ENCODE measurements at regions not wholly inside any gene's neighbourhood (a gene's known extent, or its start where the extent isn't known, plus 50 kb on each side); places are given as distances from the start of the nearest gene placed in this dataset.
"Not testable (repeated sequence)": the region's sequence is repeated elsewhere in the genome, so short reads cannot be mapped to it uniquely, and the experiment has no call there.

DNA sequence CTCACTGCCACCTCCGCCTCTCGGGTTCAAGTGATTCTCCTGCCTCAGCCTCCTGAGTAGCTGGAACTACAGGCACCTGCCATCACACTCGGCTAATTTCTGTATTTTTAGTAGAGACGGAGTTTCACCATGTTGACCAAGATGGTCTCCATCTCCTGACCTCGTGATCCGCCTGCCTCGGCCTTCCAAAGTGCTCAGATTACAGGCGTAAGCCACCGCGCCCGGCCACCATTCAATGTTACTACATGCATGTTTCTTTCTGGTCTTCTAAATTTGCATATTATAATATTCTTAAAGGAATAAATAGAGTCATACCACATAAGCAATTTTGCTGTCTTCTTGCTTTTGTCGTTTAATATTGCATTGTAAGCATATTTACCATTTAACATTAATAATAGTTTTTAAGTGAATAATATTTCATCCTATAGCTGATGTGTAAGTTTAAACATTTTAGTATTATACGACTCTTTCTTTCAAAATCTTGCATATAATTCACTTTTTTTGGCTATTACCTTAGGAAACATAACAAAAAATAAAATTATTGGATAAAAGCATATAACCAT is 1270.4 kb downstream of the ADGRL3 start:
- DNase-seq (ENCODE audit: low read depth, low spot score) = no peak

GRCh38 chr4:62470020-62470419 is 1269.9 kb downstream of the ADGRL3 start:
- DNase-seq (ENCODE audit: low read depth, low spot score) = no peak

- no peak for DNase-seq (ENCODE audit: low read depth, low spot score)
Observed at GRCh38 chr4:62461961-62462360, 1261.8 kb downstream of the ADGRL3 start.

DNA sequence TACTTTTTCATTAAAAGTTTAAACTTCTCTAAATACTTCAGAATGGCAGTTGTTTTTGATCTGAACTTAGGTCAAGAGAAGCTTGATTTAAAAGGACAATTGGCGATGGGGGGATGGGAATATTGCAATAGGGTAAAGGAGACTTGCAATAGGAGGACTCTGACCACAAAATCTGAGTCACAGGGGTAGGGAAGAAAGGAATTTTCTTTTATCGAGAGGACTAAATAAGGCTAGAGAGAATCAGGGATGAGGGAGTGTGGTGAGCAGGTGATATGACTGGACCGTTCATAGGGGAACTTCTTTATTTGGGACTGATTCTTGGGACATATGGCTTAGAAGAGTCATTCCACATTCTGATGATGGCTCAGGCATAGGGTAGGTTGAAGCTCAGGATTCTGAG is 1260.2 kb downstream of the ADGRL3 start:
- DNase-seq (ENCODE audit: low read depth, low spot score) = no peak

- no peak for DNase-seq (ENCODE audit: low read depth, low spot score)
Observed at GRCh38 chr4:62457356-62457755, 1257.2 kb downstream of the ADGRL3 start.

DNA sequence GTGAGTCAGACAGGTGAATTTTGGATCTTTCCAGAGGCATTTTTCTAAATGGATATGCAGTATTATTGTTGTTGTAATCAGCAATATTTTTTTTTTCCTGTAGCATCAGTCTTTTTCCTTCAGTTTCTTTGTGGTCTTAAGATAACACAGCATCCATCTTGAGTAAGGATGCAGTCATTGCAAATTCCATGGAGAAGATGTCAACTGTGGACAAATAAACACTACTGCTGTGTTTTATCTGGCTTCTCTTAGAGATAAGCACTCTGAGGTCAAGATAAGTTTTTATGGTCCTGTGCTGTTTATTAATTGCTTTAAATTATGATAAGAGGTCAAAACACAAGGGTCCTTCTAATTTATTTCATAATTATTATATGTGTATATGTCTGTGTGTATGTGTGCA is 1255.7 kb downstream of the ADGRL3 start:
- no peak for DNase-seq (ENCODE audit: low read depth, low spot score)

DNA sequence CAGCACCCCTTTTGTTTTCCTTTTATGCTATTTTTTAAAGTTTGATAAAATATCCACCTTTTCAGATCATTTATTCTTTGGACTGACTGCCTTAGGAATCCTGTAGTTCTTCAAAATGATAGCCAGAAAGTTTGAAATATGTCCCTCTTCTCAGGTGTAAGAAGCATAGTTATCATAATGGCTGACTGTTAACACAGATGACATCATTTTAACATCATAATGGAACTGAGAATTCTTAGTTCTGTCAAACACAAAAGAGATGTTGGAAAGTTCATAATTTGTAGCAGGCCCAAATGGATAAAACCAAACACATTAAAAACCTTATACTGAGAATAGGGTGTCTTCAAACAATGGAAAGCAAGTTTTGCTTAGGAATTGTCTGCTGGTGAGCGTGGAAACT is 1254.4 kb downstream of the ADGRL3 start:
- DNase-seq (ENCODE audit: low read depth, low spot score) = no peak

DNA sequence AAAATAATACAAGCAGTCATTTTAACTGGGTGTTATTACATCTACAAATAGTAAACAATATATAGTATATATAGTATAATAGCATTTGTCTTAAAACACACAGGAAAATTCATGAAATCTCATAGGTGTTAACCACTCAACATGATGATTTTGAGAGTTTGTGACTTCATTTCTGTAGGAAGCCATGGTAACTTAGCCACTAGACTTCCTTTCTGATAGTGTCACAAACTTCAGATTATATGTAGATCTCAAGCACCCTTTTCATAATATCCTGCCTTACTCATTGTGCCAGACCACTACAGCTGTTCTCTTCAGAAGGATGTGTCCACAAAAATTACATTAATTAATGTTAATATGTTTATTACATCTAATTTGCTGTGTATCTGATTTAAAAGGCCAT is 1250.6 kb downstream of the ADGRL3 start:
- DNase-seq (ENCODE audit: low read depth, low spot score) = no peak

DNA sequence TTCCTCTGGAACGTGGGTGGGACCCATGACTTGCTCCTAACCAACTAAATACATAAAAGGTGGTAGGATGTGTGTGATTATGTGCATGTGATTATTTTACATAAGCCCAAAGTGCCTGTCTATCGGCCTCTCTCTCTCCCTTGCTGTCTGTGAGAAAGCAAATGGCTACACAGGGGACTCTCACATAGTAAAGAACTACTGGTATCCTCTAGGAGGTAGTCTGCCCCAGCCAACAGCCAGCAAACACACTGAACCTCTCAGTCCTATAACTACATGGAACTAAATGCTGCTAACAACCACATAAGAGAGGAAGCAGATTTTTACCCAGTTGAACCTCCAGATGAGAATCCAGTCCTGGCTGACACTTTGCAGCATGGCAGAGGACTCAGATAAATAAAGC is 1249.4 kb downstream of the ADGRL3 start:
- no peak for DNase-seq (ENCODE audit: low read depth, low spot score)

DNA sequence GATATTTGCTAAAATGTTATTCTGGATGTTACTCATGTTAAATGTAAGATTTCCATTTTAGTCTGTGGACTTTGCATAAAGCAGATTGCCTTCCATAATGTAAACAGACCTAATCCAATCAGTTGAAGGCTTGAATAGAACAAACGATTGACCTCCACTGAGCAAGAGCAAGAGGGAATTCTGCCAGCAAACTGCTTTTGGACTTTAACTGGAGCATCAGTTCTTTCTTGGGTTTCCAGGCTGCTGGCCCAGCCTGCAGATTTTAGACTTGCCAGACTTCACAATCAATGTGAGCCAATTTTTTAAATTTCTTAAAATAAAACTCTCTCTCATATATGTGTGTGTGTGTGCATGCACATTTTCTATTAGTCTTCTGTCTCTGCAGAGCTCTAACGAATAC is 1248.8 kb downstream of the ADGRL3 start:
- DNase-seq (ENCODE audit: low read depth, low spot score) = no peak

- no peak for DNase-seq (ENCODE audit: low read depth, low spot score)
Observed at GRCh38 chr4:62439051-62439450, 1238.9 kb downstream of the ADGRL3 start.

- DNase-seq (ENCODE audit: low read depth, low spot score) = no peak
Observed at GRCh38 chr4:62434921-62435320, 1234.8 kb downstream of the ADGRL3 start.

DNA sequence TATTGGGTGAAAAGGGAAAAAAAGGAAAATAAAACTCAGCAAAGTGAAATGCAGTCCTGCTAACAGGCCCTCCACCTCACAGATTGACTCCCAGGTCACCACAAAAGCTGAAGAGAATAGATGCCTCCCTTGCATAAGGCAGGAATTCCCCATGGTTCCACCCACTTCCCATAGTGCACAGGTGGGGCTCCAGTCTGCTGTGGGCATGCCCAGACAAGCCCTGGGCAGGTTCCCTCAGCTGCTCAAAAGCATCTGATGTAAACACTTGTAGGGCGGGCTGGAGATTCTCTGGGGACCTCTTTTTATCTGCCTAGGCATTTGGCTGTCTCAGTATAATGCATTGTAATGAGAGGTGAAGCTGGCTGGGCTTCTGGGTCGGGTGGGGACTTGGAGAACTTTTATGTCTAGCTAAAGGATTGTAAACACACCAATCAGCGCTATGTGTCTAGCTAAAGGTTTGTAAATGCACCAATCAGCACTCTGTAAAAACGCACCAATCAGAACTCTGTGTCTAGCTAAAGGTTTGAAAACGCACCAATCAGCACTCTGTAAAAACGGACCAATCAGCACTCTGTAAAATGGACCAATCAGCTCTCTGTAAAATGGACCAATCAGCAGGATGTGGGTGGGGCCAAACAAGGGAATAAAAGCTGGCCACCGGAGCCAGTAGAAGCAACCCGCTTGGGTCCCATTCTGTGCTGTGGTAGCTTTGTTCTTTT is 1231.5 kb downstream of the ADGRL3 start:
- DNase-seq (ENCODE audit: low read depth, low spot score) = not testable (repeated sequence)

DNA sequence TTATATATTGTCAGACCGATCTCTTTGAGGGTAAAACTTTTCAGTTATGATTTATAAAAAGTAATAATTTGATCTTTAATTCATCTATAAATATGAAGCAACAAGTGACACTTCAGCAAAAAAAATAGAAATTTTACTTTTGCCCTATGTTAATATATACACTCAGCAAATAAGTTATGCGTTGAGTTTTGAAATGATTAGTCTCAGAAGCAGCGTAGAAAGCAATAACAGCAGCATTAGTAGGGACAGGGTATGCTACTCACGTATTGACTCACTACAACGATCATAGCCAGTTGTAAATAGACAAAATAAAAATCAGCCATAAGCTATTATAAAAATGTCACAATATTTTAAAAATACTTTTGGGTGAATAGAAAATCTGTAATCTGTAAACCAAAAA is 1229.2 kb downstream of the ADGRL3 start:
- DNase-seq (ENCODE audit: low read depth, low spot score) = no peak

DNA sequence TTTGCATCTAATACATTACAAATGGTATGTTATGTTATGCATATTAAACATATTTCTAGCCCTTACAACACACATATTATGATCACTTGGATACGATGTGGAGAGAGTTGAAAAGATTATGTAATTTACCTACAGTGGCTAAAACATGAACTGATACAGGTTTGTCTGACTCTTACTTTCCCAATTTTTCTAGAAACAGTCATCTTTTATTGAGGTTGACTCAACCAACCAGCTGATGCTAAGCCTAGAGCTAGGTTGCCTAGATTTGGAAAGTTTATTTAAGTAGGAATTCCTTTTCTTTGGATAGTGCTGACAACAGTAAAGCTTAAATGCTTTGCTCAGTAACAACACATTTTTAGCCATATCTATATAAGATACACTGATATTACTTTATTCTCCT is 1215.1 kb downstream of the ADGRL3 start:
- no peak for DNase-seq (ENCODE audit: low read depth, low spot score)

- DNase-seq (ENCODE audit: low read depth, low spot score) = no peak
Observed at GRCh38 chr4:62414563-62414962, 1214.4 kb downstream of the ADGRL3 start.

DNA sequence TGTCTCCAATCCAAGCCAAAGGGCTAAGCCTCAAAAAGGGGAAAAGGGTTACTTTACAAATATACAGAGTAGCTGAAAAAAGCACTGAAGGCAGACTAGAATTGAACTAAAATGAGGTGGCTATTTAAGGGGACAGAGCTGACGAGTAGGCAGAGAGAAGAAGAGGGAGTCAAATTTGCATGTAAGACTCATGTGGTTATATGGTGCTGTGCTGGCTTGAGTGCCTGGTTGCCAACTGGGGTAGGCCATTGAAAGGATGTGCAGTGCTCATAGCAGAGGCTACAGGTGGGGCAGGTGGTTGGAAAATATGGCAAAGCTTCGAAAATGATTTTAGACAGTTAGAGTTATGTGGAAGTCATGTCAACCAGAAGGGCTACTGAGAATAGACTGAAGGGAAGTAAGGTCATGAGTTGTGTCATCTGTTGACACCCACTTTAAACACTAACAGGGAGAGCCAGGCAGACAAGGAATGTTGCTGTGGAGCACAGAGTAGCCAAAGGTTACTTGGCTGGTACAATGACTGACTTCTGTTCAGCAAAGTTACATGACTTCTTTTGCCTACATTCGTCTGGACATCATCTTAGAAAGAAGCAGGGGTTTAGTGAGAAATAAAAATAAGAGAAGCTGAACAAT is 1210.4 kb downstream of the ADGRL3 start:
- DNase-seq (ENCODE audit: low read depth, low spot score) = no peak

DNA sequence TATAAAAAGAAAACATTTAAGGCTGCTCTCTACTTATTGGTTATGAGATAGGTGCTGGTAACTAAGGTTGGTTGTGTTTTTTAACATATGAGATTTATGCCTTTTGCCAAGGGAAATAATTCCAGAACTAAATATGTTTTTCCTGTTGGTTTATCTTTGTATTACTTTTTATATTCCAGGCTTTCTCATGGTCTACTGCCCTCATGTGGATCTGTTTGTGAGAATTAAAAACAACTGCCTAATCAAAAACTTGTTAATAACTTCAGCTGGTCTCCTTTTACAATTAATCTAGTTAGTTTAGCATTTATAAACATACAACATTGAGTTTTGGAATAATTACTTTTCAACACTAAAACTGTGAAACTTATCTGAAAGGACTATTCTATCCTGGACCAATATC is 1208.3 kb downstream of the ADGRL3 start:
- DNase-seq (ENCODE audit: low read depth, low spot score) = no peak

GRCh38 chr4:62407534-62407933 is 1207.4 kb downstream of the ADGRL3 start:
- DNase-seq (ENCODE audit: low read depth, low spot score) = no peak

DNA sequence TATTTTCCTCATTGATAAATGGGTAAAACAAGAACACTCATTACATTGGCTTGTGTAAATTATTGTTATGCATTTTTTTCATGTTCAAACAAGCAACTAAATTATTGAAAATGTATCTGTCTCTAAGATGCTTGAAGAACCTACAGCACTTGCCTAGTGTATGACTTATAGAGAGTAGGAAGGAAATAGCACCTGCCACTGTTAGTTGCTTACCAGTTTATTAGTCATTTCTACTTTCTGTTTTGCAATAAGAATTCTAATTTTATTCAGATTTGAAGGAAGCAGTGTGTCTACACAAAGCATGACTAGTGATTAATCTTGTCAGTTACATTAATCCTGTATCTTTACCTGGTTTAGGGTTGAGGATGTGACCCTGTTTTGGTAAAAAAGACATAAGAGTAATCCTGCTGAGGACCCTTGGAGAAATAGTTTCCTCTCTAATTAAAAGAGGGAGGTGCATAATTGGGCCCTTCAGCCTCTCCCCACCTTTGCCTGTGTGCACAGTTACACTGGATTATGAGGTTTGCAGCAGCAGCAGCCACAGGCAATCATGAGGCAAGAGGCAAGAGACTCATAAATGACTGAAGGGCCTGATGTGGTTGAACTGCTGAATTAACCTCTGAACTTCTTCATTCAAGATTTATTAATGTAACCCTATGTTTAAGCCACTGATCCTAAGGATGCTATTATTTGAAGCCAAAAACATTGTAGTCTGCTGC is 1202.1 kb downstream of the ADGRL3 start:
- DNase-seq (ENCODE audit: low read depth, low spot score) = no peak

- DNase-seq (ENCODE audit: low read depth, low spot score) = no peak
Observed at GRCh38 chr4:62399242-62399641, 1199.1 kb downstream of the ADGRL3 start.

DNA sequence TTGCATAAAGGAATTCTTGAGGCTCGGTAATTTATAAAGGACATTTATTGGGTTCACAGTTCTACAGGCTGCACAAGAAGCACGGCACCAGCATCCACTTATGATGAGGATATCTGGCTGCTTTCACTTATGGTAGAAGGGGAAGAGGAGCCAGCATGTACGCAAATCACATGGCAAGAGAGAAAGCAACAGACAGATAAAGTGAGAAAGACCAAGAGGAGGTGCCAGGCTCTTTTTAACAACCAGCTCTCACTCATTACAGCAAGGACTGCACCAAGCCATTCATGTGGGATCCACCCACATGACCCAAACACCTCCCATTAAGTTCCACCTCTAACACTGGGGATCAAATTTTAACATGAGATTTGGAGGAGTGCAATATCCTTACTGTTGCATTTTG is 1198.2 kb downstream of the ADGRL3 start:
- no peak for DNase-seq (ENCODE audit: low read depth, low spot score)

Data from pulmonary artery endothelial cell (primary cell).